ENCODE measurements at regions not wholly inside any gene's neighbourhood (a gene's known extent, or its start where the extent isn't known, plus 50 kb on each side); places are given as distances from the start of the nearest gene placed in this dataset.

DNA sequence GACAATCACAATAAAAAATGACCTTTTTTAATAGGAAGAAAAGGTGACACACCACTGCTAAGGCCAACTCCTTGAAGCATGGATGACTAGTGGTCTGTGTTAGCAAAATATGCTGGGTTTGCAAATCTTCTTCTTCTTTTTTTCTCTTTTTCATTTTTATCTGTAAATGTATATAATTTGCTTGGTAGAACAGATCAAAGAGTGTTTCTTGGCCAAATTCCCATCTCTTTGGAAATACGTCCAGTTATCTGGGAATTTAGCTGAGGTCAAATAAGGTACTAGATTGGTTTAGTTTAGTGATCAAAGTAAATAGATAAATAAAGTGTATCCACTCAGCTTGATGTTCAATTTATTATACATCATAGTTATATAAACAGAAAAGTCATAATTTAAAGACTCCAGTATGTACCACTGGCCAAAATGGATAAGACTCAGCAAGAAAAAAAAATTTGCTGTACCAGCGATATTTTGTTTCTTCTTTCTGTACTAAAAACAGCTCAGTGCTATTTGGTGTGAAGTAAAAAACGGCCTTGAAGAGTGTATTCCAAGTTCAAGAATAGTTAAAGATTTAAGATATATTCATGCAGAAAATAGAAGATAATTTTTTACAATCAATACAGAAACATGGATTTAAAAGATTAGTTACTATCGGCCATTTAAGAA, 738.6 kb upstream of the PIK3C3 start:
- Histone ChIP-seq H3K27ac (ENCODE audit: low read depth in 1 of 2, low read length in 2 of 2) (no peak overlapping the region), H3K36me3 (ENCODE audit: control insufficient read depth in 4 of 4, insufficient read depth in 3 of 4, low read depth in 1 of 4, low read length in 3 of 4) (no peaks in the 10 kb centered on the region), H3K27me3 (ENCODE audit: control insufficient read depth in 4 of 4, insufficient read depth in 4 of 4, low read length in 3 of 4) (no peaks in the 10 kb centered on the region), H3K4me3 (ENCODE audit: low read depth in 1 of 3, low read length in 3 of 3) (no peak overlapping the region), H3K4me1 (ENCODE audit: control insufficient read depth in 4 of 4, insufficient read depth in 4 of 4, low read length in 3 of 4) (no peaks in the 10 kb centered on the region), H3K9ac (ENCODE audit: low read depth in 1 of 2, low read length in 2 of 2) (no peak overlapping the region), H3K9me3 (ENCODE audit: control insufficient read depth in 4 of 4, low read length in 3 of 4) (no peaks in the 10 kb centered on the region)
- no peak for DNase-seq (ENCODE audit: low spot score)
- TF ChIP-seq JUND (IDR thresholded peaks at IDR 0.05) (no peak), NR2F2 (IDR thresholded peaks at IDR 0.05) (no peak), RAD21 (IDR thresholded peaks at IDR 0.05) (no peak), GABPA (IDR thresholded peaks at IDR 0.05 in 1 of 2, conservative IDR thresholded peaks at IDR 0.05 in 1 of 2) (no peak), CTCF (IDR thresholded peaks at IDR 0.05; ENCODE audit: low read depth, low read length, missing input control) (no peak), ATF3 (IDR thresholded peaks at IDR 0.05) (no peak), HNF4A (conservative IDR thresholded peaks at IDR 0.05) (no peak), MAX (IDR thresholded peaks at IDR 0.05) (no peak), YY1 (IDR thresholded peaks at IDR 0.05) (no peak), FOXA2 (IDR thresholded peaks at IDR 0.05) (no peak), ZBTB33 (IDR thresholded peaks at IDR 0.05) (no peak), RXRA (IDR thresholded peaks at IDR 0.05) (no peak), REST (IDR thresholded peaks at IDR 0.05) (no peak), SP1 (IDR thresholded peaks at IDR 0.05) (no peak), FOXA1 (IDR thresholded peaks at IDR 0.05) (no peak), EGR1 (IDR thresholded peaks at IDR 0.05; ENCODE audit: low read depth in 2 of 2) (no peak), TAF1 (conservative IDR thresholded peaks at IDR 0.05) (no peak), HNF4G (IDR thresholded peaks at IDR 0.05) (no peak)
- WGBS: 56% methylated on average over 4 of the region's 4 CpGs

Measured in liver (tissue), 8 donors.